ENCODE measurements at regions not wholly inside any gene's neighbourhood (a gene's known extent, or its start where the extent isn't known, plus 50 kb on each side); places are given as distances from the start of the nearest gene placed in this dataset.

DNA sequence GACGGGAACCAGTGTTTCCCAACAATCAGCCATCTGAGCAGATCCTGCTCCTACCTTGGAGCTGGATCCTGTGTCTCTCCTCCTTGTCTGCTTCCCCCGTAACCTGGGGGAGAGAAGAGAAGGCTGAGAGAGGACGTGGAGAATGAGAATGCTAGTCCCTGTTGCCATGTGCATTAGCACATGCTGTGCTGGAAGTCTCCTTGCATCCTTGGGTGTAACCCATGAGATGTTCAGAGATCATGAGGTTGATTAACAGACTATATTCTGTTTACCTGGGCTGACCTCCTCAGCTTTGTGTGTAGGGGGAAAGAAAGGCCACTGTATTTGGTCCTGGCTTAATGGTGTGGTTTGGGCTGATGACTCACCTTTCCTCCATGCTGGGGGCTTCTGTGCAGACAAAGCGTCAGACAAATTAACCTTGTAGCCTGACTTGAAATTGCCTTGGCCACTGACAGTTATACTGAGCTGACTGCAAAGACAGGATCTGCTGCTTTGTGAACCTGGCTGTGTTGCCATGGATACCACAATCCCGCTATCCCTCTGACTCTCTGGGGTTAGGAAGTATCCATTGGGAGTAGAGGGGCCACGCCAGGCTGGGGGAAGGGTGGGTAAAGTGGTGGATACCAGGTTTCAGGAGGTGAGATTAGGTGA lies 243.7 kb upstream of the CHD6 start:
- BruUV-seq (replicated peaks) = no TSS peak
- Mint-ChIP-seq H3K4me1 (ENCODE audit: low read depth, unreplicated experiment) (no peaks in the 10 kb centered on the region), H3K27me3 (ENCODE audit: insufficient read depth, unreplicated experiment) (peaks cover 13% of the 10 kb centered on the region), H3K36me3 (ENCODE audit: insufficient read depth, unreplicated experiment) (no peaks in the 10 kb centered on the region), H3K4me3 (ENCODE audit: unreplicated experiment) (no peak overlapping the region), H3K9me3 (ENCODE audit: unreplicated experiment) (no peaks in the 10 kb centered on the region), H3K27ac (ENCODE audit: unreplicated experiment) (no peak overlapping the region)
- no peak for TF ChIP-seq CTCF (IDR thresholded peaks at IDR 0.05; ENCODE audit: insufficient read depth in 1 of 2, low read depth in 1 of 2, low read length in 1 of 2, severe bottlenecking in 1 of 2, unreplicated experiment in 1 of 2)
- Histone ChIP-seq H3K9me3 (no peaks in the 10 kb centered on the region; the same call in 1 of the 2 replicates), H3K4me1 (no peaks in the 10 kb centered on the region), H3K4me3 (ENCODE audit: low read depth, low read length) (no peak overlapping the region), H3K36me3 (ENCODE audit: control insufficient read depth, insufficient read depth, low read length) (no peaks in the 10 kb centered on the region), H3K27me3 (replicated peaks; ENCODE audit: control insufficient read depth, insufficient read depth, low read length) (no peaks in the 10 kb centered on the region)
- POLR2A ChIA-PET = no interaction called here
- intact Hi-C loops (cut with micrococcal nuclease; ENCODE audit: unreplicated experiment) = no loop called here
- CTCF ChIA-PET = no interaction called here
- DNase-seq = no peak

DNA sequence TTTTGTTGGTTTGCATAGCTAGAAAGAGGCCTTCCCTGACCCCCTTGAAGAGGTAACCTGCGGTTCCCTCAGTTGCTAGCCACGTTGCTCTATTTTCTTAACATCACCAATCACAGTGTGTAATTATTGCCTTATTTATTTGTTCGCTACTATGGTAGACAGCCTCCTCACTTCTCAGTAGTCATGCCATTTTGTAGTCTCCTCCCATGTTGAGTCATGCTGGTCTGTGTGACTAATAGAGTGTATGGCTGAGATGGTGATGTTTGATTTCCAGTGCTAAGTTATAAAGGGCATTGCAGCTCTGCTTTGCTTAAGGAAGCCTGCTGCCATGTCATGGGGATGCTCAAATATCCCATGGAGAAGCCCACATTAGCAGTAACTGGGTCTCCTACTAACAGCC lies 236.6 kb upstream of the CHD6 start:
- POLR2A ChIA-PET = no interaction called here
- H3K27ac Mint-ChIP-seq (ENCODE audit: unreplicated experiment) = no peak overlapping the region
- H3K4me1 ChIP-seq = no peaks in the 10 kb centered on the region
- CTCF ChIA-PET = no interaction called here
- H3K27me3 ChIP-seq (replicated peaks; ENCODE audit: control insufficient read depth, insufficient read depth, low read length) = peaks cover 2% of the 10 kb centered on the region; the same call in 1 of the 2 replicates
- H3K27me3 Mint-ChIP-seq (ENCODE audit: insufficient read depth, unreplicated experiment) = peaks cover 28% of the 10 kb centered on the region
- H3K4me3 ChIP-seq (ENCODE audit: low read depth, low read length) = no peak overlapping the region
- no peak overlapping the region for H3K4me3 Mint-ChIP-seq (ENCODE audit: unreplicated experiment)
- BruUV-seq (replicated peaks) = no TSS peak
- H3K36me3 Mint-ChIP-seq (ENCODE audit: insufficient read depth, unreplicated experiment) = no peaks in the 10 kb centered on the region
- intact Hi-C loops (cut with micrococcal nuclease; ENCODE audit: unreplicated experiment) = no loop called here
- TF ChIP-seq CTCF (IDR thresholded peaks at IDR 0.05; ENCODE audit: insufficient read depth in 1 of 2, low read depth in 1 of 2, low read length in 1 of 2, severe bottlenecking in 1 of 2, unreplicated experiment in 1 of 2) = no peak
- DNase-seq = no peak
- H3K36me3 ChIP-seq (ENCODE audit: control insufficient read depth, insufficient read depth, low read length) = no peaks in the 10 kb centered on the region
- H3K4me1 Mint-ChIP-seq (ENCODE audit: low read depth, unreplicated experiment) = no peaks in the 10 kb centered on the region
- no peaks in the 10 kb centered on the region; the same call in 1 of the 2 replicates for H3K9me3 ChIP-seq
- H3K9me3 Mint-ChIP-seq (ENCODE audit: unreplicated experiment) = no peaks in the 10 kb centered on the region

- Mint-ChIP-seq H3K27ac (ENCODE audit: unreplicated experiment) (no peak overlapping the region), H3K27me3 (ENCODE audit: insufficient read depth, unreplicated experiment) (peaks cover 28% of the 10 kb centered on the region), H3K4me3 (ENCODE audit: unreplicated experiment) (no peak overlapping the region), H3K36me3 (ENCODE audit: insufficient read depth, unreplicated experiment) (no peaks in the 10 kb centered on the region), H3K9me3 (ENCODE audit: unreplicated experiment) (no peaks in the 10 kb centered on the region), H3K4me1 (ENCODE audit: low read depth, unreplicated experiment) (no peaks in the 10 kb centered on the region)
- Histone ChIP-seq H3K27me3 (replicated peaks; ENCODE audit: control insufficient read depth, insufficient read depth, low read length) (peaks cover 2% of the 10 kb centered on the region; the same call in 1 of the 2 replicates), H3K4me3 (ENCODE audit: low read depth, low read length) (no peak overlapping the region), H3K4me1 (no peaks in the 10 kb centered on the region), H3K36me3 (ENCODE audit: control insufficient read depth, insufficient read depth, low read length) (no peaks in the 10 kb centered on the region), H3K9me3 (no peaks in the 10 kb centered on the region; the same call in 1 of the 2 replicates)
- no TSS peak for BruUV-seq (replicated peaks)
- POLR2A ChIA-PET = no interaction called here
- DNase-seq = no peak
- TF ChIP-seq CTCF (IDR thresholded peaks at IDR 0.05; ENCODE audit: insufficient read depth in 1 of 2, low read depth in 1 of 2, low read length in 1 of 2, severe bottlenecking in 1 of 2, unreplicated experiment in 1 of 2) = no peak
- CTCF ChIA-PET = no interaction called here
- intact Hi-C loops (cut with micrococcal nuclease; ENCODE audit: unreplicated experiment) = no loop called here
Observed at GRCh38 chr20:41853806-41854205, 235.6 kb upstream of the CHD6 start.

All from Caco-2 (cell line).